ENCODE measurements at regions not wholly inside any gene's neighbourhood (a gene's known extent, or its start where the extent isn't known, plus 50 kb on each side); places are given as distances from the start of the nearest gene placed in this dataset.

GRCh38 chr12:13764748-13765147 is 216.7 kb downstream of the GRIN2B start:
- ChIA-PET CTCF (ENCODE audit: unreplicated experiment) (no interaction called here), POLR2A (interaction anchor here (0.6 kb wide), 1 partner anchor 17 kb away, joined by 5 read pairs; no protein-coding TSS in a partner anchor)
- Histone ChIP-seq H3K36me3 (ENCODE audit: insufficient read depth, low read length) (no peaks in the 10 kb centered on the region), H2AFZ (ENCODE audit: low read length) (no peak overlapping the region), H3K9me3 (ENCODE audit: low read length) (no peaks in the 10 kb centered on the region), H3K79me2 (ENCODE audit: insufficient read depth, low read depth, low read length) (no peaks in the 10 kb centered on the region), H3K4me1 (ENCODE audit: insufficient read depth, low read length, poor library complexity, severe bottlenecking) (no peaks in the 10 kb centered on the region), H4K20me1 (ENCODE audit: insufficient read depth, low read length) (no peaks in the 10 kb centered on the region), H3K9me2 (ENCODE audit: insufficient read depth, low read length) (no peaks in the 10 kb centered on the region), H3K4me3 (ENCODE audit: low read depth, low read length, poor library complexity, severe bottlenecking) (no peak overlapping the region), H3K4me2 (ENCODE audit: low read length) (no peak overlapping the region), H3K27ac (ENCODE audit: low read depth, low read length, poor library complexity, severe bottlenecking) (no peak overlapping the region)
- intact Hi-C loops (cut with micrococcal nuclease; ENCODE audit: unreplicated experiment) = no loop called here
- no TSS peak for BruUV-seq (replicated peaks)
- TF ChIP-seq EZH2phosphoT487 (IDR thresholded peaks at IDR 0.05; ENCODE audit: borderline replicate concordance, low read depth, low read length) (no peak), CTCF (conservative IDR thresholded peaks at IDR 0.05; ENCODE audit: low read length) (no peak)
- DNase-seq (ENCODE audit: low spot score) = no peak

- H2AFZ ChIP-seq (ENCODE audit: low read length) = no peak overlapping the region
- no TSS peak for BruUV-seq (replicated peaks)
- no peaks in the 10 kb centered on the region for H3K79me2 ChIP-seq (ENCODE audit: insufficient read depth, low read depth, low read length)
- ChIA-PET CTCF (ENCODE audit: unreplicated experiment) (no interaction called here), POLR2A (no interaction called here)
- no peaks in the 10 kb centered on the region for H3K9me3 ChIP-seq (ENCODE audit: low read length)
- H3K4me3 ChIP-seq (ENCODE audit: low read depth, low read length, poor library complexity, severe bottlenecking) = no peak overlapping the region
- no peak overlapping the region for H3K27ac ChIP-seq (ENCODE audit: low read depth, low read length, poor library complexity, severe bottlenecking)
- H3K9me2 ChIP-seq (ENCODE audit: insufficient read depth, low read length) = no peaks in the 10 kb centered on the region
- no peaks in the 10 kb centered on the region for H4K20me1 ChIP-seq (ENCODE audit: insufficient read depth, low read length)
- no peaks in the 10 kb centered on the region for H3K4me1 ChIP-seq (ENCODE audit: insufficient read depth, low read length, poor library complexity, severe bottlenecking)
- TF ChIP-seq EZH2phosphoT487 (IDR thresholded peaks at IDR 0.05; ENCODE audit: borderline replicate concordance, low read depth, low read length) (no peak), CTCF (conservative IDR thresholded peaks at IDR 0.05; ENCODE audit: low read length) (no peak)
- no peak for DNase-seq (ENCODE audit: low spot score)
- intact Hi-C loops (cut with micrococcal nuclease; ENCODE audit: unreplicated experiment) = no loop called here
- H3K4me2 ChIP-seq (ENCODE audit: low read length) = no peak overlapping the region
- H3K36me3 ChIP-seq (ENCODE audit: insufficient read depth, low read length) = no peaks in the 10 kb centered on the region
Observed at GRCh38 chr12:13749389-13749788, 232.0 kb downstream of the GRIN2B start.

GRCh38 chr12:13745111-13745860 is 236.1 kb downstream of the GRIN2B start:
- no peaks in the 10 kb centered on the region for H3K36me3 ChIP-seq (ENCODE audit: insufficient read depth, low read length)
- H3K79me2 ChIP-seq (ENCODE audit: insufficient read depth, low read depth, low read length) = no peaks in the 10 kb centered on the region
- no peaks in the 10 kb centered on the region for H4K20me1 ChIP-seq (ENCODE audit: insufficient read depth, low read length)
- POLR2A ChIA-PET = interaction anchor here (1.3 kb wide), 1 partner anchor 11 kb away, joined by 5 read pairs; no protein-coding TSS in a partner anchor
- no peak overlapping the region for H3K27ac ChIP-seq (ENCODE audit: low read depth, low read length, poor library complexity, severe bottlenecking)
- intact Hi-C loops (cut with micrococcal nuclease; ENCODE audit: unreplicated experiment) = no loop called here
- CTCF ChIA-PET (ENCODE audit: unreplicated experiment) = no interaction called here
- H3K9me3 ChIP-seq (ENCODE audit: low read length) = no peaks in the 10 kb centered on the region
- no peak for DNase-seq (ENCODE audit: low spot score)
- H3K4me2 ChIP-seq (ENCODE audit: low read length) = no peak overlapping the region
- H3K4me1 ChIP-seq (ENCODE audit: insufficient read depth, low read length, poor library complexity, severe bottlenecking) = no peaks in the 10 kb centered on the region
- no peak for TF ChIP-seq CTCF (conservative IDR thresholded peaks at IDR 0.05; ENCODE audit: low read length)
- TF ChIP-seq EZH2phosphoT487 (IDR thresholded peaks at IDR 0.05; ENCODE audit: borderline replicate concordance, low read depth, low read length) = no peak
- BruUV-seq (replicated peaks) = no TSS peak
- H3K9me2 ChIP-seq (ENCODE audit: insufficient read depth, low read length) = no peaks in the 10 kb centered on the region
- H3K4me3 ChIP-seq (ENCODE audit: low read depth, low read length, poor library complexity, severe bottlenecking) = no peak overlapping the region
- H2AFZ ChIP-seq (ENCODE audit: low read length) = no peak overlapping the region
